OCI-LY1 (cell line): ENCODE measurements at regions not wholly inside any gene's neighbourhood (a gene's known extent, or its start where the extent isn't known, plus 50 kb on each side); places are given as distances from the start of the nearest gene placed in this dataset.

Source experiments
- H2AFZ ChIP-seq: fragments of 200-600 bp; sonication (generic), shearing (Covaris generic); 2 replicates; pipeline ENCODE4 v1.6.0; 2014; ENCODE audit warnings: antibody characterized with exemption, mild to moderate bottlenecking, low read length
- H3F3A ChIP-seq: fragments of 200-600 bp; sonication (generic), shearing (Covaris generic); 2 replicates; pipeline ENCODE4 v1.6.0; 2014; ENCODE audit warnings: mild to moderate bottlenecking, antibody characterized with exemption, low read length, moderate library complexity; ENCODE audit not compliant: insufficient read depth
- H3K27ac ChIP-seq: fragments of 200-600 bp; sonication (generic); 2 replicates; pipeline ENCODE4 v1.5.1; 2014; ENCODE audit warnings: low read length, mixed run types, mild to moderate bottlenecking, low read depth; ENCODE audit not compliant: poor library complexity, severe bottlenecking
- H3K27me3 ChIP-seq: fragments of 200-600 bp; sonication (generic); 2 replicates; pipeline ENCODE4 v1.6.0; 2014; ENCODE audit warnings: antibody characterized with exemption, mild to moderate bottlenecking, low read length, moderate library complexity; ENCODE audit not compliant: insufficient read depth
- H3K36me3 ChIP-seq: fragments of 200-600 bp; sonication (generic); 2 replicates; pipeline ENCODE4 v1.6.1; 2014; ENCODE audit warnings: mild to moderate bottlenecking, antibody characterized with exemption, low read length, moderate library complexity, mixed read lengths; ENCODE audit not compliant: insufficient read depth
- H3K4me1 ChIP-seq: fragments of 200-600 bp; sonication (generic); 2 replicates; pipeline ENCODE4 v1.5.1; 2014; ENCODE audit warnings: mild to moderate bottlenecking, low read length, moderate library complexity; ENCODE audit not compliant: insufficient read depth, severe bottlenecking
- H3K4me2 ChIP-seq: fragments of 200-600 bp; sonication (generic), shearing (Covaris generic); 2 replicates; pipeline ENCODE4 v1.6.1; 2014; ENCODE audit warnings: low read length
- H3K4me3 ChIP-seq: fragments of 200-600 bp; sonication (generic); 2 replicates; pipeline ENCODE4 v1.5.1; 2014; ENCODE audit warnings: low read length, low read depth, mild to moderate bottlenecking, mixed read lengths; ENCODE audit not compliant: poor library complexity, severe bottlenecking
- H3K79me2 ChIP-seq: fragments of 200-600 bp; shearing (Covaris generic); 2 replicates; pipeline ENCODE4 v1.6.1; 2016; ENCODE audit warnings: mixed run types, low read length, mixed read lengths; ENCODE audit not compliant: insufficient read depth
- H3K9ac ChIP-seq: fragments of 200-600 bp; sonication (generic), shearing (Covaris generic); 2 replicates; pipeline ENCODE4 v1.6.1; 2014; ENCODE audit warnings: mild to moderate bottlenecking, low read length, mixed read lengths
- H3K9me2 ChIP-seq: fragments of 200-600 bp; sonication (generic), shearing (Covaris generic); 2 replicates; pipeline ENCODE4 v1.6.1; 2014; ENCODE audit warnings: low read depth, mild to moderate bottlenecking, low read length, mixed read lengths
- H3K9me3 ChIP-seq: fragments of 200-600 bp; shearing (Covaris generic); 2 replicates; pipeline ENCODE4 v1.6.1; 2014; ENCODE audit warnings: low read length, mixed read lengths
- H4K20me1 ChIP-seq: fragments of 200-600 bp; sonication (generic), shearing (Covaris generic); 2 replicates; pipeline ENCODE4 v1.6.0; 2016; ENCODE audit warnings: mild to moderate bottlenecking, low read length; ENCODE audit not compliant: insufficient read depth
- EZH2 ChIP-seq: fragments of 200-600 bp; sonication (generic), shearing (Covaris generic); IDR thresholded peaks from 2 replicates; pipeline ENCODE4 v1.8.0; 2017; ENCODE audit warnings: borderline replicate concordance, mixed run types, mild to moderate bottlenecking, antibody characterized with exemption, low read length, moderate library complexity, mixed read lengths
- TF ChIP-seq, protein P1 (sequence below): fragments of 200-600 bp; sonication (generic), shearing (Covaris generic); IDR thresholded peaks from 2 replicates; pipeline ENCODE4 v1.5.1; 2017; ENCODE audit warnings: mild to moderate bottlenecking, antibody characterized with exemption, low read length, moderate library complexity, mixed read lengths

DNA sequence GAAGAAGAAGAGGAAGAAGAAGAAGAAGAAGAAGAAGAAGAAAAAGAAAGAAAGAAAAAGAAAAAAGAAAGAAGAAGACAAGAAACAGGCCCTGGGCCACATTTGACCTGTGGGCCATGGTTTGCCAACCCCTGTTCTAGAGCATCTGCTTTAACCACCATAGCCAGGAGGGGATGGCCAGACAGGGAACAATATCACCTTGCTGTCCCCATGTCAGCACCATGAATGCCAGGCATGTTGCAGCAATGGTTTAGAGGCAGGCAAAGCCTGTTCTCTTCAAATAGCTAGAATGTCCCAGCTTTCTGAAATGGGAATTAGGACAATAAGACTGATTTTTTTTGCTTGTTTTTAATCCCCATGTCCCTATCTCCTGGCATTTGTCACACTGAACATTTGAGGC is 338.6 kb upstream of the PLET1 start:
- H3K9me2 ChIP-seq = no peaks in the 10 kb centered on the region
- H3K27ac ChIP-seq = no peak overlapping the region
- no peaks in the 10 kb centered on the region for H3K4me1 ChIP-seq
- no peak overlapping the region for H3K4me2 ChIP-seq
- no peaks in the 10 kb centered on the region for H3F3A ChIP-seq
- no peak overlapping the region for H3K9ac ChIP-seq
- no peaks in the 10 kb centered on the region for H3K79me2 ChIP-seq
- TF ChIP-seq EZH2 = no peak
- TF ChIP-seq, protein P1, sequence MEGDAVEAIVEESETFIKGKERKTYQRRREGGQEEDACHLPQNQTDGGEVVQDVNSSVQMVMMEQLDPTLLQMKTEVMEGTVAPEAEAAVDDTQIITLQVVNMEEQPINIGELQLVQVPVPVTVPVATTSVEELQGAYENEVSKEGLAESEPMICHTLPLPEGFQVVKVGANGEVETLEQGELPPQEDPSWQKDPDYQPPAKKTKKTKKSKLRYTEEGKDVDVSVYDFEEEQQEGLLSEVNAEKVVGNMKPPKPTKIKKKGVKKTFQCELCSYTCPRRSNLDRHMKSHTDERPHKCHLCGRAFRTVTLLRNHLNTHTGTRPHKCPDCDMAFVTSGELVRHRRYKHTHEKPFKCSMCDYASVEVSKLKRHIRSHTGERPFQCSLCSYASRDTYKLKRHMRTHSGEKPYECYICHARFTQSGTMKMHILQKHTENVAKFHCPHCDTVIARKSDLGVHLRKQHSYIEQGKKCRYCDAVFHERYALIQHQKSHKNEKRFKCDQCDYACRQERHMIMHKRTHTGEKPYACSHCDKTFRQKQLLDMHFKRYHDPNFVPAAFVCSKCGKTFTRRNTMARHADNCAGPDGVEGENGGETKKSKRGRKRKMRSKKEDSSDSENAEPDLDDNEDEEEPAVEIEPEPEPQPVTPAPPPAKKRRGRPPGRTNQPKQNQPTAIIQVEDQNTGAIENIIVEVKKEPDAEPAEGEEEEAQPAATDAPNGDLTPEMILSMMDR = no peak
- H3K9me3 ChIP-seq = no peaks in the 10 kb centered on the region
- H3K4me3 ChIP-seq = no peak overlapping the region
- H3K36me3 ChIP-seq = no peaks in the 10 kb centered on the region
- H4K20me1 ChIP-seq = no peaks in the 10 kb centered on the region
- no peak overlapping the region for H2AFZ ChIP-seq
- no peaks in the 10 kb centered on the region for H3K27me3 ChIP-seq

DNA sequence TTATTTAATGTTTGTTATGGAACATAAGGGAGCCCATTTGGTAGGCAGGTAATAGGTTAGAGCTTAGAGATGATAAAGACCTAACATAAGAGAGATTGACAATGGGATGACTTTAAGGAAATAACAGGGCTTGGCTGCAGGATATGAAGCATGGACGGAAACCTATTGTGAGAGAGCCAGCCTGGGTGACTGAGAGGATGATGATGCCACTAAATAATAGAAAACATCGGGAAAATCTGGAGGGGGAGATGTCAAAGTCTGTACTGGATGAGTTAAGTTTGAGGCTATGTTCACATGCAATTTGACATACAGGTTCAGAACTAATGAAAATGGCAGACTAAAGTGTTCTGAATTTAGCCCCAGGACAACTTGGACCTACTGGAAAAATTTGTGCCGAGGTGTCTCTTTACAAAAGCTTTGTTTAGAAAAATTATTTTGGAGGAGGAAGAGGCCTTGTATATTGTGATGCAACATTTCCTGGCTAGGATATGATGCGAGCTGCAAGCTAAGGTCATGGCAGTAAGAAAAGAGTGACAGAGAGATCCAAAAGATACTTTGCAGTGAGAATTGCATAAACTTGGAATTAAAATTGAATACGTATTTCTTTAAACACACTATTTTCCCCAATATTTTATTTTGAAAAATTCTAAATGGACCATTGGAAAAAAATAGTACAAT is 339.3 kb upstream of the PLET1 start:
- Histone ChIP-seq H3K4me1 (no peaks in the 10 kb centered on the region), H3K27ac (no peak overlapping the region), H3K79me2 (no peaks in the 10 kb centered on the region), H3K27me3 (no peaks in the 10 kb centered on the region), H2AFZ (no peak overlapping the region), H3K9me3 (no peaks in the 10 kb centered on the region), H3F3A (no peaks in the 10 kb centered on the region), H3K9ac (no peak overlapping the region), H3K36me3 (no peaks in the 10 kb centered on the region), H4K20me1 (no peaks in the 10 kb centered on the region), H3K4me2 (no peak overlapping the region), H3K9me2 (no peaks in the 10 kb centered on the region), H3K4me3 (no peak overlapping the region)
- TF ChIP-seq, protein P1 = no peak
- TF ChIP-seq EZH2 = no peak

DNA sequence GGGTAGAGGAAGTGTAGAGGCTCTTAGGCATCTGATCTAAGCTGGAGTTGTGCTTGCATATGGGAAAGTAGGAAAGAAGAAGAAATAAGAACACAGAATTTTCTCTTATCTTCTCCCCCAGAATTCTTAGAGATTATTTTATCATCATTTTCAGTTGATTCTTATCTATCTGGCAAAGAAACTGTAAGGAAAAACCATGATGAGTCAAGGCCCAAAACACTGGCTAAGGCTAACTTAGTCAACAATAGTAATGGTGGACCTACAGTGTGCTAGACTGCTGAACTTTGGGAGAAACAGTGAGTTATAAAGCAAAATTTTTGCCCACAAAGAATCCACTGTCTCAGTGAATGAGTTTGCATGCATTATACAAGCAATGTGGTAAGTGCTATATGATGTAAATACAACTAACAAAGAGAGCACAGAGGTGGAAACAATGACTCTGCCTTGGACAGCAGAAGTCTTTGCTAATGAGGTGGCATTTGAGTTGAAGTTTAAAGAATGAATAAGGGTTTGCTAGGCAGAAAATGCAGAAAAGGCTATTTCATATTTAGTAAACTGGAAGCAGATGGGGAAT is 344.5 kb upstream of the PLET1 start:
- no peaks in the 10 kb centered on the region for H4K20me1 ChIP-seq
- H3K79me2 ChIP-seq = no peaks in the 10 kb centered on the region
- H3K27me3 ChIP-seq = no peaks in the 10 kb centered on the region
- no peaks in the 10 kb centered on the region for H3K36me3 ChIP-seq
- no peaks in the 10 kb centered on the region for H3K9me2 ChIP-seq
- no peak overlapping the region for H2AFZ ChIP-seq
- no peak overlapping the region for H3K27ac ChIP-seq
- H3F3A ChIP-seq = no peaks in the 10 kb centered on the region
- no peaks in the 10 kb centered on the region for H3K9me3 ChIP-seq
- no peak overlapping the region for H3K4me3 ChIP-seq
- H3K4me2 ChIP-seq = no peak overlapping the region
- TF ChIP-seq EZH2 = no peak
- TF ChIP-seq, protein P1 = no peak
- no peaks in the 10 kb centered on the region for H3K4me1 ChIP-seq
- no peak overlapping the region for H3K9ac ChIP-seq
